ENCODE measurements at regions not wholly inside any gene's neighbourhood (a gene's known extent, or its start where the extent isn't known, plus 50 kb on each side); places are given as distances from the start of the nearest gene placed in this dataset.

- TF ChIP-seq REST (IDR thresholded peaks at IDR 0.05; ENCODE audit: insufficient read depth in 1 of 2, low read depth in 2 of 2, low read length in 1 of 2) (no peak), CTCF (IDR thresholded peaks at IDR 0.05) (no peak), POLR2AphosphoS5 (IDR thresholded peaks at IDR 0.05; ENCODE audit: low read depth, low read length) (no peak)
These were observed 1206.2 kb upstream of the NCAM2 start for GRCh38 chr21:19792004-19792403.
